Panc1 (cell line): ENCODE measurements at regions not wholly inside any gene's neighbourhood (a gene's known extent, or its start where the extent isn't known, plus 50 kb on each side); places are given as distances from the start of the nearest gene placed in this dataset.

Source experiments
- ATAC-seq: fragments of 200-7000 bp; cut with Tn5 transposase; 2 replicates; pipeline ENCODE4 v1.9.1; 2020; ENCODE audit warnings: mild to moderate bottlenecking, moderate library complexity
- BruUV-seq: library from RNA; stranded (reverse); fragments of 400-500 nt; replicated peaks from 2 replicates; lab custom pipeline; 2021; lab: Mats Ljungman, UMichigan
- CTCF ChIA-PET: fragments of 300-600 bp; sonication (Branson Sonifier 250); formaldehyde crosslinking; loops from one replicate; lab custom pipeline; 2022; ENCODE audit warnings: antibody characterized with exemption; lab: Charles Lee
- POLR2A ChIA-PET: fragments of 300-600 bp; sonication (Branson Sonifier 250); formaldehyde crosslinking; loops from one replicate; lab custom pipeline; 2022; ENCODE audit warnings: antibody characterized with exemption; lab: Charles Lee
- DNase-seq: peaks from one replicate; pipeline ENCODE4 v3.0.0-alpha.2; 2010; ENCODE audit warnings: low read depth, low spot score
- H3K27ac ChIP-seq: 2 replicates; pipeline ENCODE4 v1.5.1; 2011; ENCODE audit warnings: mild to moderate bottlenecking, low read length, inconsistent platforms
- H3K27me3 ChIP-seq: fragments of 200-500 bp; sonication (Bioruptor generic); 2 replicates; pipeline ENCODE4 v1.6.0; 2014; ENCODE audit warnings: low read length, inconsistent platforms; ENCODE audit not compliant: control insufficient read depth, insufficient read depth
- H3K36me3 ChIP-seq: fragments of 200-500 bp; sonication (Bioruptor generic); 2 replicates; pipeline ENCODE4 v1.5.1; 2014; ENCODE audit warnings: inconsistent platforms, mild to moderate bottlenecking, low read length, moderate library complexity; ENCODE audit not compliant: control insufficient read depth, insufficient read depth
- H3K4me1 ChIP-seq: 2 replicates; pipeline ENCODE4 v1.5.1; 2011; ENCODE audit warnings: inconsistent platforms, mild to moderate bottlenecking, low read length, moderate library complexity; ENCODE audit not compliant: control insufficient read depth, insufficient read depth
- H3K4me3 ChIP-seq, 2 experiments: 2 replicates each; pipeline ENCODE4 v1.5.1; 2011 to 2012; ENCODE audit warnings: low read depth in 2 of 2, low read length in 2 of 2, mild to moderate bottlenecking in 2 of 2, inconsistent platforms in 1 of 2, moderate library complexity in 1 of 2
- H3K9me3 ChIP-seq: fragments of 200-500 bp; sonication (Bioruptor generic); 2 replicates; pipeline ENCODE4 v1.5.1; 2014; ENCODE audit warnings: low read depth, mild to moderate bottlenecking, inconsistent platforms, low read length, moderate library complexity; ENCODE audit not compliant: control insufficient read depth, insufficient read depth
- POLR2AphosphoS5 ChIP-seq: IDR thresholded peaks from 2 replicates; pipeline ENCODE4 v1.6.1; 2012; ENCODE audit warnings: mild to moderate bottlenecking, low read depth, low read length, moderate library complexity
- SIN3A ChIP-seq: IDR thresholded peaks from 2 replicates; pipeline ENCODE4 v1.6.1; 2012; ENCODE audit warnings: low read depth, mild to moderate bottlenecking, low read length, moderate library complexity, borderline replicate concordance; ENCODE audit not compliant: insufficient read depth
- TCF7L2 ChIP-seq: IDR thresholded peaks from 2 replicates; pipeline ENCODE4 v1.6.1; 2011; ENCODE audit warnings: mild to moderate bottlenecking, low read depth, low read length, inconsistent platforms
- in situ Hi-C: cut with HindIII; loops from 2 replicates; pipeline ENCODE4 v1.10.0; 2016; ENCODE audit warnings: low sequenced_read_pairs, low pct_unique_long_range_greater_than_20kb
- intact Hi-C: fragments of 100-400 bp; cut with micrococcal nuclease; formaldehyde crosslinking; loops from one replicate; pipeline ENCODE4 v1.10.0; 2022; ENCODE audit not compliant: unreplicated experiment
- TF ChIP-seq, protein P1 (sequence below), 2 experiments: IDR thresholded peaks; 2 replicates each; pipeline ENCODE4 v1.6.1; 2011 to 2012; ENCODE audit warnings: low read depth in 2 of 2, control low read depth in 1 of 2, low read length in 1 of 2, mild to moderate bottlenecking in 1 of 2, moderate library complexity in 1 of 2; ENCODE audit not compliant: insufficient read depth in 1 of 2
- TF ChIP-seq, protein P2 (sequence below): fragments of 450-650 bp; IDR thresholded peaks from 2 replicates; pipeline ENCODE4 v1.5.1; 2017; ENCODE audit warnings: mild to moderate bottlenecking

DNA sequence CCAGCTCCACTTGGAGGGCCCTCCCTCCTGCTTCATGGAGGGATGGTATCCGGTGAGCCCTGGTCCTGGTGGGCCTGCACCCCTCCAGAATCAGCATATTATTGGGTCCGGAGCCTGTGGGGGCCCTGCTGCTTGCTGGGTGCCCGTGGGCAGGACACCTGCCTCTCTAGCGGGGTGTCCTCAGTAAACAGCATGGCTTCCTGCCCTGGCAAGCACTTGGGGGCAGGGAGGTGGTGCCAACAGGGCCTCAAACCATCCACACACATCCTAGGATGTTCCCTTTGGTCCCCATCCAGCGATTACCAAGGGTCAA lies 108.3 kb downstream of the CTTN start:
- H3K36me3 ChIP-seq = no peaks in the 10 kb centered on the region
- CTCF ChIA-PET = no interaction called here
- H3K4me1 ChIP-seq = no peaks in the 10 kb centered on the region
- no peak overlapping the region for H3K27ac ChIP-seq
- no peaks in the 10 kb centered on the region for H3K27me3 ChIP-seq
- POLR2A ChIA-PET = no interaction called here
- no TSS peak for BruUV-seq
- H3K9me3 ChIP-seq = no peaks in the 10 kb centered on the region
- in situ Hi-C loops (no loop called here), intact Hi-C loops (no loop called here)
- TF ChIP-seq SIN3A (no peak), POLR2AphosphoS5 (no peak), TCF7L2 (no peak)
- TF ChIP-seq, protein P1, sequence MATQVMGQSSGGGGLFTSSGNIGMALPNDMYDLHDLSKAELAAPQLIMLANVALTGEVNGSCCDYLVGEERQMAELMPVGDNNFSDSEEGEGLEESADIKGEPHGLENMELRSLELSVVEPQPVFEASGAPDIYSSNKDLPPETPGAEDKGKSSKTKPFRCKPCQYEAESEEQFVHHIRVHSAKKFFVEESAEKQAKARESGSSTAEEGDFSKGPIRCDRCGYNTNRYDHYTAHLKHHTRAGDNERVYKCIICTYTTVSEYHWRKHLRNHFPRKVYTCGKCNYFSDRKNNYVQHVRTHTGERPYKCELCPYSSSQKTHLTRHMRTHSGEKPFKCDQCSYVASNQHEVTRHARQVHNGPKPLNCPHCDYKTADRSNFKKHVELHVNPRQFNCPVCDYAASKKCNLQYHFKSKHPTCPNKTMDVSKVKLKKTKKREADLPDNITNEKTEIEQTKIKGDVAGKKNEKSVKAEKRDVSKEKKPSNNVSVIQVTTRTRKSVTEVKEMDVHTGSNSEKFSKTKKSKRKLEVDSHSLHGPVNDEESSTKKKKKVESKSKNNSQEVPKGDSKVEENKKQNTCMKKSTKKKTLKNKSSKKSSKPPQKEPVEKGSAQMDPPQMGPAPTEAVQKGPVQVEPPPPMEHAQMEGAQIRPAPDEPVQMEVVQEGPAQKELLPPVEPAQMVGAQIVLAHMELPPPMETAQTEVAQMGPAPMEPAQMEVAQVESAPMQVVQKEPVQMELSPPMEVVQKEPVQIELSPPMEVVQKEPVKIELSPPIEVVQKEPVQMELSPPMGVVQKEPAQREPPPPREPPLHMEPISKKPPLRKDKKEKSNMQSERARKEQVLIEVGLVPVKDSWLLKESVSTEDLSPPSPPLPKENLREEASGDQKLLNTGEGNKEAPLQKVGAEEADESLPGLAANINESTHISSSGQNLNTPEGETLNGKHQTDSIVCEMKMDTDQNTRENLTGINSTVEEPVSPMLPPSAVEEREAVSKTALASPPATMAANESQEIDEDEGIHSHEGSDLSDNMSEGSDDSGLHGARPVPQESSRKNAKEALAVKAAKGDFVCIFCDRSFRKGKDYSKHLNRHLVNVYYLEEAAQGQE (IDR thresholded peaks at IDR 0.05; ENCODE audit: insufficient read depth in 1 of 2, low read depth in 2 of 2, low read length in 1 of 2) = no peak
- TF ChIP-seq, protein P2, sequence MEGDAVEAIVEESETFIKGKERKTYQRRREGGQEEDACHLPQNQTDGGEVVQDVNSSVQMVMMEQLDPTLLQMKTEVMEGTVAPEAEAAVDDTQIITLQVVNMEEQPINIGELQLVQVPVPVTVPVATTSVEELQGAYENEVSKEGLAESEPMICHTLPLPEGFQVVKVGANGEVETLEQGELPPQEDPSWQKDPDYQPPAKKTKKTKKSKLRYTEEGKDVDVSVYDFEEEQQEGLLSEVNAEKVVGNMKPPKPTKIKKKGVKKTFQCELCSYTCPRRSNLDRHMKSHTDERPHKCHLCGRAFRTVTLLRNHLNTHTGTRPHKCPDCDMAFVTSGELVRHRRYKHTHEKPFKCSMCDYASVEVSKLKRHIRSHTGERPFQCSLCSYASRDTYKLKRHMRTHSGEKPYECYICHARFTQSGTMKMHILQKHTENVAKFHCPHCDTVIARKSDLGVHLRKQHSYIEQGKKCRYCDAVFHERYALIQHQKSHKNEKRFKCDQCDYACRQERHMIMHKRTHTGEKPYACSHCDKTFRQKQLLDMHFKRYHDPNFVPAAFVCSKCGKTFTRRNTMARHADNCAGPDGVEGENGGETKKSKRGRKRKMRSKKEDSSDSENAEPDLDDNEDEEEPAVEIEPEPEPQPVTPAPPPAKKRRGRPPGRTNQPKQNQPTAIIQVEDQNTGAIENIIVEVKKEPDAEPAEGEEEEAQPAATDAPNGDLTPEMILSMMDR = no peak
- H3K4me3 ChIP-seq = no peak overlapping the region
- no peak for ATAC-seq
- no peak for DNase-seq

DNA sequence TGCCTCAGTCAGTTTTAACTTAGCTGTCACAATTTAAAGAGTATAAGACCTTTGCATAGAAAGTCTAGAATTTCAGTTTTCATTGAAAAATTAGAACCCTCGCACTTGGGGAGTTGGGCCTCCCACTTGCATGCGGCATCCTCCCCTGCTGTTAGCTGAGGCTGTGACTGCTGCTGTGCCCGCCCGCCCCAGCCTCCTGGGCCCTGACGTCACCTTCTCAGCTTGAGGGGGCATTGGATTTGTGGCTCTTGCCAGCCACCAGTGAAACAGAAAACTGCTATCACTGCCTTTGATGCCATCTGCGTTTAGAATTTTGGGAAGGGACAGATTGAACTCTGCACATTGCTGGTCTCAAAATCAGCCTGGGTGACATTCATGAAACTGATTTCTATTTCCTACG lies 108.7 kb downstream of the CTTN start:
- H3K4me1 ChIP-seq = no peaks in the 10 kb centered on the region
- ATAC-seq (no peak), DNase-seq (no peak)
- H3K4me3 ChIP-seq = no peak overlapping the region
- H3K9me3 ChIP-seq = no peaks in the 10 kb centered on the region
- H3K36me3 ChIP-seq = no peaks in the 10 kb centered on the region
- intact Hi-C loops = no loop called here
- in situ Hi-C loops = no loop called here
- no peak overlapping the region for H3K27ac ChIP-seq
- ChIA-PET CTCF (no interaction called here), POLR2A (no interaction called here)
- TF ChIP-seq POLR2AphosphoS5 (no peak), SIN3A (no peak), TCF7L2 (no peak)
- TF ChIP-seq, protein P1 (IDR thresholded peaks at IDR 0.05; ENCODE audit: insufficient read depth in 1 of 2, low read depth in 2 of 2, low read length in 1 of 2) = no peak
- TF ChIP-seq, protein P2 = no peak
- H3K27me3 ChIP-seq = no peaks in the 10 kb centered on the region
- no TSS peak for BruUV-seq
